ENCODE measurements at regions not wholly inside any gene's neighbourhood (a gene's known extent, or its start where the extent isn't known, plus 50 kb on each side); places are given as distances from the start of the nearest gene placed in this dataset.

DNA sequence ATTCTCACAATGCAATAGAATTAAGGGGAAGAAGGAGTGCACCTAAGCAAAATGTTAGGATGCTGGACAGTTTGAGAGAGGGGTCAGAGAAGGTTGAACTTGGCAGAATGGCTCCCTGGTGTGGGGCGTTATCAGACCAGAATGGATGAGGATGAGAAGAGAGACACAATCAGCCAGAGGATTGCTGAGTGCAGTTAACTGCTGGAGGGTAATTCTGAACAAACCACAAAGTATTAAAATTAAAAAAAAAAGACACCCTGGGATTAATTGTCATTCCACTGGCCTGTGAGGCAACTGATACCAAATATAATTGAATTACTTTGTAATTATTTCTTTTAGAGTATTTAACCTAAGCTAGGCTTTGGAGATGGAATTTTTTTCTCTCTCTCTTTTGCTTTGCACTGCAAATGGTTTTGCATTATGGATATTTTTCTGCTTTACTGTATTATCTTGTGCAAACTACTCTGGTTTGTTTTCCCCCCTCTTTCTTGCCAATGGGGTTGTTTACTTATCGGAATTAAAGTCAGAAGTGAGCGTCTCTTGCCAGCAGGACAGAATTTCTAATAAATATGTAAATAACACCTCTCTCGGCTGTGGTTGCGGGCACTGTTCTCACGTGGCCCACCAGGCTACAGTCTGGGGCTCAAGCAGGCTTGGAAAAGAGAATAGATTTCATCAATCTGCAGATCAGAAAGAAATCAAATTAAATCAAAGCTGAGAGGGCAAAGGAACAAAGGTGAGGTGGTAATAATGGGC, 572.9 kb upstream of the CAMK1G start (continued):
- no peak for TF ChIP-seq ZNF266 (tag by site-specific recombination; IDR thresholded peaks at IDR 0.05; ENCODE audit: low read depth)
- no peak for TF ChIP-seq ZNF514 (tag by site-specific recombination; IDR thresholded peaks at IDR 0.05)
- no peak for TF ChIP-seq ZNF23 (tag by site-specific recombination; IDR thresholded peaks at IDR 0.05; ENCODE audit: borderline replicate concordance)
- no peak for TF ChIP-seq ZNF701 (tag by site-specific recombination; IDR thresholded peaks at IDR 0.05)
- TF ChIP-seq ZNF311 (tag by site-specific recombination; IDR thresholded peaks at IDR 0.05; ENCODE audit: borderline replicate concordance), result no peak
- TF ChIP-seq ZNF37A (tag by site-specific recombination; IDR thresholded peaks at IDR 0.05), result no peak

DNA sequence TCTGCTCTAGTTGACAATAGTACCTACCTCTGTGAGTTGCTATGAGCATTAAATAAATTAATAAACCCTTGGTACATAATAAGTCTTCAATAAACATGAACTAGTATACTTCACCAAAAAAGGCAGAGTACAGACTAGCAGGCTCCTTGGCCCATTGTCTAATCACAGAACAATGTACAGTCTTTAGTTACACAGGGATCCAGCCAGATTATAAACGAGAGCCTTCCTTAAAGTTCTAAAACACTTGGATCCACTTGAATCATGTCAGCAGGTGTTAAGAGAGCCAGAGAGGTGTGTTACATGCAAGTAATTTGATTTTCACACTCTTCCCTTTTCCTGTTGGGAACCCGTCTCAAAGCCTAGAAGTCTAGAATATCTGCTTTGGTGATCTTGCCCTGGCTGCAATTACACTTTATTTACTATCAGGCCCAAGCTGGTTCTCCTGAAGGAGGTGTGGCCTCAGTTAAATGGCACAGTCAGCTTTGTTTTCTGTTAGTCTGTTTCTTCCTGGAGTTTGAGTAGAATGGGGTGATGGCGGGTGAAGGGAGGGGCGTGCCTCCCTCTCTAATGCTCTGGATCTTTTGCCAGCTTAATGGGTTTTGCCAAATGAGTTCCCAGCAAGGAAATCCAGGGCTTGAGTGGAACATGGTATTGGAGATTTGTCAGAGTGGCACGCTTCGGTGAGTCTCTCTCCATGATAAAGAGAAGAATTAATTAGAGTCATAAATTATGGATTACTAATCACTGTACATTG, 570.9 kb upstream of the CAMK1G start:
- CTCF ChIA-PET, result interaction anchor here (0.6 kb wide), 1 partner anchor 85 kb away, joined by 3 read pairs; no protein-coding TSS in a partner anchor
- no peak overlapping the region for H3K27ac ChIP-seq (ENCODE audit: extremely low read depth, low read depth, low read length)
- no peak overlapping the region for H3K4me3 ChIP-seq (ENCODE audit: low read depth, low read length)
- POLR2A ChIA-PET, result no interaction called here
- no peaks in the 10 kb centered on the region for H3K9me3 ChIP-seq (ENCODE audit: control insufficient read depth, insufficient read depth, low read depth, low read length)
- no peak for TF ChIP-seq ZNF623 (tag by site-specific recombination; IDR thresholded peaks at IDR 0.05)
- no peak for TF ChIP-seq ZNF394 (tag by site-specific recombination; IDR thresholded peaks at IDR 0.05; ENCODE audit: borderline replicate concordance)
- TF ChIP-seq, protein P1, sequence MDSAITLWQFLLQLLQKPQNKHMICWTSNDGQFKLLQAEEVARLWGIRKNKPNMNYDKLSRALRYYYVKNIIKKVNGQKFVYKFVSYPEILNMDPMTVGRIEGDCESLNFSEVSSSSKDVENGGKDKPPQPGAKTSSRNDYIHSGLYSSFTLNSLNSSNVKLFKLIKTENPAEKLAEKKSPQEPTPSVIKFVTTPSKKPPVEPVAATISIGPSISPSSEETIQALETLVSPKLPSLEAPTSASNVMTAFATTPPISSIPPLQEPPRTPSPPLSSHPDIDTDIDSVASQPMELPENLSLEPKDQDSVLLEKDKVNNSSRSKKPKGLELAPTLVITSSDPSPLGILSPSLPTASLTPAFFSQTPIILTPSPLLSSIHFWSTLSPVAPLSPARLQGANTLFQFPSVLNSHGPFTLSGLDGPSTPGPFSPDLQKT (IDR thresholded peaks at IDR 0.05; ENCODE audit: borderline replicate concordance, low read depth, low read length), result no peak
- TF ChIP-seq KLF1 (tag by site-specific recombination; IDR thresholded peaks at IDR 0.05), result no peak
- TF ChIP-seq, protein P2, sequence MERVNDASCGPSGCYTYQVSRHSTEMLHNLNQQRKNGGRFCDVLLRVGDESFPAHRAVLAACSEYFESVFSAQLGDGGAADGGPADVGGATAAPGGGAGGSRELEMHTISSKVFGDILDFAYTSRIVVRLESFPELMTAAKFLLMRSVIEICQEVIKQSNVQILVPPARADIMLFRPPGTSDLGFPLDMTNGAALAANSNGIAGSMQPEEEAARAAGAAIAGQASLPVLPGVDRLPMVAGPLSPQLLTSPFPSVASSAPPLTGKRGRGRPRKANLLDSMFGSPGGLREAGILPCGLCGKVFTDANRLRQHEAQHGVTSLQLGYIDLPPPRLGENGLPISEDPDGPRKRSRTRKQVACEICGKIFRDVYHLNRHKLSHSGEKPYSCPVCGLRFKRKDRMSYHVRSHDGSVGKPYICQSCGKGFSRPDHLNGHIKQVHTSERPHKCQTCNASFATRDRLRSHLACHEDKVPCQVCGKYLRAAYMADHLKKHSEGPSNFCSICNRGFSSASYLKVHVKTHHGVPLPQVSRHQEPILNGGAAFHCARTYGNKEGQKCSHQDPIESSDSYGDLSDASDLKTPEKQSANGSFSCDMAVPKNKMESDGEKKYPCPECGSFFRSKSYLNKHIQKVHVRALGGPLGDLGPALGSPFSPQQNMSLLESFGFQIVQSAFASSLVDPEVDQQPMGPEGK (tag by site-specific recombination; IDR thresholded peaks at IDR 0.05), result no peak
- TF ChIP-seq SP3 (tag by site-specific recombination; IDR thresholded peaks at IDR 0.05), result no peak
- TF ChIP-seq, protein P3, sequence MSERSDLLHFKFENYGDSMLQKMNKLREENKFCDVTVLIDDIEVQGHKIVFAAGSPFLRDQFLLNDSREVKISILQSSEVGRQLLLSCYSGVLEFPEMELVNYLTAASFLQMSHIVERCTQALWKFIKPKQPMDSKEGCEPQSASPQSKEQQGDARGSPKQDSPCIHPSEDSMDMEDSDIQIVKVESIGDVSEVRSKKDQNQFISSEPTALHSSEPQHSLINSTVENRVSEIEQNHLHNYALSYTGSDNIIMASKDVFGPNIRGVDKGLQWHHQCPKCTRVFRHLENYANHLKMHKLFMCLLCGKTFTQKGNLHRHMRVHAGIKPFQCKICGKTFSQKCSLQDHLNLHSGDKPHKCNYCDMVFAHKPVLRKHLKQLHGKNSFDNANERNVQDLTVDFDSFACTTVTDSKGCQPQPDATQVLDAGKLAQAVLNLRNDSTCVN (tag by site-specific recombination; optimal IDR thresholded peaks at IDR 0.05), result no peak
- TF ChIP-seq TRIM28 (IDR thresholded peaks at IDR 0.05; ENCODE audit: borderline replicate concordance, low read length), result no peak
- no peak for TF ChIP-seq ZNF335 (tag by site-specific recombination; conservative IDR thresholded peaks at IDR 0.05)
- TF ChIP-seq, protein P4, sequence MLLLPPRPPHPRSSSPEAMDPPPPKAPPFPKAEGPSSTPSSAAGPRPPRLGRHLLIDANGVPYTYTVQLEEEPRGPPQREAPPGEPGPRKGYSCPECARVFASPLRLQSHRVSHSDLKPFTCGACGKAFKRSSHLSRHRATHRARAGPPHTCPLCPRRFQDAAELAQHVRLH (tag by site-specific recombination; IDR thresholded peaks at IDR 0.05), result no peak
- TF ChIP-seq ZNF214 (tag by site-specific recombination; IDR thresholded peaks at IDR 0.05; ENCODE audit: borderline replicate concordance), result no peak
- TF ChIP-seq ZNF121 (tag by site-specific recombination; IDR thresholded peaks at IDR 0.05), result no peak
- TF ChIP-seq, protein P5, sequence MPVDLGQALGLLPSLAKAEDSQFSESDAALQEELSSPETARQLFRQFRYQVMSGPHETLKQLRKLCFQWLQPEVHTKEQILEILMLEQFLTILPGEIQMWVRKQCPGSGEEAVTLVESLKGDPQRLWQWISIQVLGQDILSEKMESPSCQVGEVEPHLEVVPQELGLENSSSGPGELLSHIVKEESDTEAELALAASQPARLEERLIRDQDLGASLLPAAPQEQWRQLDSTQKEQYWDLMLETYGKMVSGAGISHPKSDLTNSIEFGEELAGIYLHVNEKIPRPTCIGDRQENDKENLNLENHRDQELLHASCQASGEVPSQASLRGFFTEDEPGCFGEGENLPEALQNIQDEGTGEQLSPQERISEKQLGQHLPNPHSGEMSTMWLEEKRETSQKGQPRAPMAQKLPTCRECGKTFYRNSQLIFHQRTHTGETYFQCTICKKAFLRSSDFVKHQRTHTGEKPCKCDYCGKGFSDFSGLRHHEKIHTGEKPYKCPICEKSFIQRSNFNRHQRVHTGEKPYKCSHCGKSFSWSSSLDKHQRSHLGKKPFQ (tag by site-specific recombination; IDR thresholded peaks at IDR 0.05), result no peak
- H3K36me3 ChIP-seq (ENCODE audit: control insufficient read depth in 2 of 2, insufficient read depth in 1 of 2, low read length in 2 of 2), result no peaks in the 10 kb centered on the region
- no peaks in the 10 kb centered on the region for H3K4me1 ChIP-seq (ENCODE audit: control insufficient read depth, insufficient read depth, low read length)
